ENCODE measurements at regions not wholly inside any gene's neighbourhood (a gene's known extent, or its start where the extent isn't known, plus 50 kb on each side); places are given as distances from the start of the nearest gene placed in this dataset.

DNA sequence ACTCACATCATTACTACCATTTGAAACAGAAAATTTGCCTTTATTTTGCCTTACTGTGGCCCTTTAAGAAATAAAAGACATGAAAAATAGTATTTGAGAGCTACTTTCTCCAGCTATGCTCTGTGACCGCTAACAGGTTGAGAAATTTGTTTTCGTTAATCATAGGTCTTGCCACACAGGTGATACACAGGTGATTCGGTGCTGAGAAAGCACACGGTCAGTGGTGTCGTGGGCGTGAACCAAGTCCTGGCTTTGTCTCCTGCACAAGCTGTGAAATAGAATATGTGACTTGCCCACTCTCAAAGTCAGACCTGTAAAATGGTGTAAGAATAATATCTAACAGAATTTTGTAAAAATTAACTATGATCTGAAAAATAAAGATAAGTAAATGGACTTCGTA is 155.3 kb upstream of the SLC39A10 start:
- ChIA-PET CTCF (interaction anchor here (0.7 to 1.4 kb wide), 4 partner anchors 10 to 704 kb away, joined by 3 read pairs; no protein-coding TSS in a partner anchor), POLR2A (no interaction called here)
- H3K27me3 ChIP-seq (replicated peaks in 2 of 5; ENCODE audit: control insufficient read depth in 4 of 5, insufficient read depth in 5 of 5, low read length in 4 of 5) = no peaks in the 10 kb centered on the region
- H3K4me1 ChIP-seq (ENCODE audit: control extremely low read depth in 1 of 4, control insufficient read depth in 4 of 4, insufficient read depth in 4 of 4, low read length in 3 of 4) = no peaks in the 10 kb centered on the region
- no peaks in the 10 kb centered on the region for H3K9me3 ChIP-seq (ENCODE audit: control extremely low read depth in 1 of 5, control insufficient read depth in 4 of 5, insufficient read depth in 2 of 5, low read depth in 1 of 5, low read length in 4 of 5)
- no peak for DNase-seq
- WGBS (ENCODE audit: insufficient coverage) = 100% methylated on average over 4 of the region's 7 CpGs
- H3K27ac ChIP-seq (ENCODE audit: insufficient read depth in 1 of 2, low read depth in 1 of 2, low read length in 2 of 2, poor library complexity in 1 of 2, severe bottlenecking in 2 of 2) = no peak overlapping the region
- H3K4me3 ChIP-seq (ENCODE audit: control insufficient read depth in 1 of 7, extremely low read depth in 1 of 7, insufficient read depth in 4 of 7, low read depth in 2 of 7, low read length in 6 of 7) = no peak overlapping the region
- H3K36me3 ChIP-seq (ENCODE audit: control insufficient read depth in 4 of 4, insufficient read depth in 4 of 4, low read length in 3 of 4) = no peaks in the 10 kb centered on the region

DNA sequence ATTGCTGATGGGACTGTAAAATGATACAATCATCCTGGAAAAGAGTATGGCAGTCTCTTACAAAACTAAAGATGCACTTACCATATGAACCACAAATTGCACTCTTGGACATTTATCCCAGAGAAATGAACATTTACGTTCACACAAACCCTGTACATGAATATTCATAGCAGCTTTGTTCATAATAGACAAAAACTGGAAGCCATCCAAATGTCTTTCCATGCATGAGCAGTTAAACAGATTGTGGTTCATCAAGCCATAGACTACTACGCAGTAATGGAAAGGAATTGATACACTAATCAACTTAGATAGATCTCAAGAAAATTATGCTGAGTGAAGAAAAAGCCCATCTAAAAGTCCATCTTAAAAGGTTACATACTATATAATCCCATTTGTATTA is 156.1 kb upstream of the SLC39A10 start:
- Histone ChIP-seq H3K4me3 (ENCODE audit: control insufficient read depth in 1 of 7, extremely low read depth in 1 of 7, insufficient read depth in 4 of 7, low read depth in 2 of 7, low read length in 6 of 7) (no peak overlapping the region), H3K27me3 (replicated peaks in 2 of 5; ENCODE audit: control insufficient read depth in 4 of 5, insufficient read depth in 5 of 5, low read length in 4 of 5) (no peaks in the 10 kb centered on the region), H3K9me3 (ENCODE audit: control extremely low read depth in 1 of 5, control insufficient read depth in 4 of 5, insufficient read depth in 2 of 5, low read depth in 1 of 5, low read length in 4 of 5) (no peaks in the 10 kb centered on the region), H3K4me1 (ENCODE audit: control extremely low read depth in 1 of 4, control insufficient read depth in 4 of 4, insufficient read depth in 4 of 4, low read length in 3 of 4) (peaks cover 0 to 3% (median 0%) of the 10 kb centered on the region in 4 experiments), H3K36me3 (ENCODE audit: control insufficient read depth in 4 of 4, insufficient read depth in 4 of 4, low read length in 3 of 4) (no peaks in the 10 kb centered on the region), H3K27ac (ENCODE audit: insufficient read depth in 1 of 2, low read depth in 1 of 2, low read length in 2 of 2, poor library complexity in 1 of 2, severe bottlenecking in 2 of 2) (no peak overlapping the region)
- DNase-seq = no peak
- ChIA-PET POLR2A (no interaction called here), CTCF (interaction anchor here (3.5 kb wide), 1 partner anchor 160 kb away, joined by 34 read pairs; no protein-coding TSS in a partner anchor)
- 100% methylated on average over 1 of the region's 2 CpGs for WGBS (ENCODE audit: insufficient coverage)

DNA sequence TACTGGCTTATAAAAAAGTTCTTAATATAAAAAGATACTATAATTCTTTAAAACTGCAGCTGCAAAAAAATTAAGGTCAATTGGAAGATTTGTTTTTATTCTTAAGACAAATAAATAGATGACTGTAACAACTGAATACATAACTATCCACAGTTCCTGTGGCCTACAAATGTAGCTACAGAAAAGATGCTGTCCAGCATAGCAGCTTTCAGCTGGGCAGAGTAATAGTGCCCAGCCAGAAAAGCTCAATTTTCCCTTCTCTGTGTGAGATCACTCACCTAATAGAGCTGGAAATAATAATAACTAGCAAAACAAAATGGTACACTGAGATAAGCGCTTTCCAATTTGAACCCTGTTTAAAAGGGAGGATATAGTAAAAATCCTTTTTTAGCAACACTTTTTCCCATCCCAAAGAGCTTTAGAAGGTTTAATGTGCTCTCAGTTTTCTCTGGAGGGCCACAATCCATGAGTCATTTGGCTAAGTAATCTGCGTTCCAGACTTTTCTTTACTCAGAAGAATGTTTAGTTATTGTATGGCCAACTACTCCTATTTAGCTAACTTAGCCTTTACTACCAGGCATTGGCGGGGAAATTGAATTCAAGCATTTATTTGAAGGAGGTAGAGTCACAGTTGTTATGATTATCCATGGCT is 158.1 kb upstream of the SLC39A10 start:
- Histone ChIP-seq H3K36me3 (ENCODE audit: control insufficient read depth in 4 of 4, insufficient read depth in 4 of 4, low read length in 3 of 4) (no peaks in the 10 kb centered on the region), H3K4me3 (ENCODE audit: control insufficient read depth in 1 of 7, extremely low read depth in 1 of 7, insufficient read depth in 4 of 7, low read depth in 2 of 7, low read length in 6 of 7) (no peak overlapping the region), H3K4me1 (ENCODE audit: control extremely low read depth in 1 of 4, control insufficient read depth in 4 of 4, insufficient read depth in 4 of 4, low read length in 3 of 4) (peaks cover 0 to 10% (median 3%) of the 10 kb centered on the region in 4 experiments), H3K27ac (ENCODE audit: insufficient read depth in 1 of 2, low read depth in 1 of 2, low read length in 2 of 2, poor library complexity in 1 of 2, severe bottlenecking in 2 of 2) (no peak overlapping the region), H3K27me3 (replicated peaks in 2 of 5; ENCODE audit: control insufficient read depth in 4 of 5, insufficient read depth in 5 of 5, low read length in 4 of 5) (no peaks in the 10 kb centered on the region), H3K9me3 (ENCODE audit: control extremely low read depth in 1 of 5, control insufficient read depth in 4 of 5, insufficient read depth in 2 of 5, low read depth in 1 of 5, low read length in 4 of 5) (no peaks in the 10 kb centered on the region)
- CTCF ChIA-PET = interaction anchor here (0.5 to 3.5 kb wide), 16 partner anchors 9 to 648 kb away, joined by 3 to 34 read pairs (median 4); partner anchors contain the start of gene SLC39A10
- 80% methylated on average over 1 of the region's 3 CpGs for WGBS (ENCODE audit: insufficient coverage)
- DNase-seq = no peak
- POLR2A ChIA-PET = interaction anchor here (0.6 kb wide), 1 partner anchor 676 kb away, joined by 3 read pairs; no protein-coding TSS in a partner anchor

DNA sequence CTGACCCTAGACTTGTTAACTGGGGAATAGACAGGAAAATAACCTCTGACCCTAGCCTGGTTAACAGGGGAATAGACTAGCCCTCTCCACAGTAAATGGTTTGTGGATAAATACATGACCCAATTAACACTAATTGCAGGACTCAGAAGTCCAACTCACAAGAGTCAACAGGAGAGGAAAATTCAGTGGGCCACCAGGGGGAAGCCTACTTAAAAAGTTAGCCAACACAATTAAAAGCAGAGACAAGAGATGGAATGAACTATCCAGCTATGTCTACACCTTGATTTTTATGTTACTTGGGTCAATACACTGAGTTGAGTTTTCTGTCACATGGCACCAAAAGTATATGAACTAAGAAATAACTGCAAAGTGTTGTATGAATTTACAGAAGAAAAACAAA is 158.8 kb upstream of the SLC39A10 start:
- ChIA-PET POLR2A (interaction anchor here (0.6 kb wide), 1 partner anchor 70 kb away, joined by 3 read pairs; no protein-coding TSS in a partner anchor), CTCF (interaction anchor here (0.8 to 3.5 kb wide), 18 partner anchors 9 to 183 kb away, joined by 3 to 34 read pairs (median 4); partner anchors contain the start of gene SLC39A10)
- no peaks in the 10 kb centered on the region for H3K36me3 ChIP-seq (ENCODE audit: control insufficient read depth in 4 of 4, insufficient read depth in 4 of 4, low read length in 3 of 4)
- no peaks in the 10 kb centered on the region for H3K27me3 ChIP-seq (replicated peaks in 2 of 5; ENCODE audit: control insufficient read depth in 4 of 5, insufficient read depth in 5 of 5, low read length in 4 of 5)
- no peak overlapping the region for H3K27ac ChIP-seq (ENCODE audit: insufficient read depth in 1 of 2, low read depth in 1 of 2, low read length in 2 of 2, poor library complexity in 1 of 2, severe bottlenecking in 2 of 2)
- H3K4me3 ChIP-seq (ENCODE audit: control insufficient read depth in 1 of 7, extremely low read depth in 1 of 7, insufficient read depth in 4 of 7, low read depth in 2 of 7, low read length in 6 of 7) = no peak overlapping the region
- H3K9me3 ChIP-seq (ENCODE audit: control extremely low read depth in 1 of 5, control insufficient read depth in 4 of 5, insufficient read depth in 2 of 5, low read depth in 1 of 5, low read length in 4 of 5) = no peaks in the 10 kb centered on the region
- peak; percentile 61 to 65 (median 63) for DNase-seq
- H3K4me1 ChIP-seq (ENCODE audit: control extremely low read depth in 1 of 4, control insufficient read depth in 4 of 4, insufficient read depth in 4 of 4, low read length in 3 of 4) = peaks cover 0 to 10% (median 3%) of the 10 kb centered on the region in 4 experiments

DNA sequence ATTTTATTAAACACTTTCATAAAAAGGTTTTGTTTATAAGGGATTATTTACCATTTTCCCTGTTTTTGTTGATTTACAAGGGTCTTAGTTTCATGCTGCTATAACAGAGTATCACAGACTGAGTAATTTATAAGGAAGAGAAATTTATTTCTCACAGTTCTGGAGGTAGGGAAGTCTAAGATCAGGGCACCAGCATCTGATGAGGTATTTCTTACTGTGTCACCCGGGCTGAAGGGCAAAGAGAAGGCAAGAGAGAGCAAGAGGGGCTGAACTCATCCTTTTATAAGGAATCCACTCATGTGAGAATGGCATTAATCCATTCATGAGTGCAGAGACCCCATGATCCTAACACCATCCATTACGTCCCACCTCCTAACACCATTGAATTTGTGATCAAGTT is 160.0 kb upstream of the SLC39A10 start:
- DNase-seq = no peak
- peaks cover 0 to 10% (median 3%) of the 10 kb centered on the region in 4 experiments for H3K4me1 ChIP-seq (ENCODE audit: control extremely low read depth in 1 of 4, control insufficient read depth in 4 of 4, insufficient read depth in 4 of 4, low read length in 3 of 4)
- H3K27me3 ChIP-seq (replicated peaks in 2 of 5; ENCODE audit: control insufficient read depth in 4 of 5, insufficient read depth in 5 of 5, low read length in 4 of 5) = no peaks in the 10 kb centered on the region
- no peaks in the 10 kb centered on the region for H3K9me3 ChIP-seq (ENCODE audit: control extremely low read depth in 1 of 5, control insufficient read depth in 4 of 5, insufficient read depth in 2 of 5, low read depth in 1 of 5, low read length in 4 of 5)
- no peak overlapping the region for H3K27ac ChIP-seq (ENCODE audit: insufficient read depth in 1 of 2, low read depth in 1 of 2, low read length in 2 of 2, poor library complexity in 1 of 2, severe bottlenecking in 2 of 2)
- no peak overlapping the region for H3K4me3 ChIP-seq (ENCODE audit: control insufficient read depth in 1 of 7, extremely low read depth in 1 of 7, insufficient read depth in 4 of 7, low read depth in 2 of 7, low read length in 6 of 7)
- H3K36me3 ChIP-seq (ENCODE audit: control insufficient read depth in 4 of 4, insufficient read depth in 4 of 4, low read length in 3 of 4) = no peaks in the 10 kb centered on the region
- ChIA-PET CTCF (interaction anchor here (1.0 to 3.5 kb wide), 8 partner anchors 11 to 182 kb away, joined by 3 to 34 read pairs (median 6); no protein-coding TSS in a partner anchor), POLR2A (no interaction called here)
- 100% methylated on average over 1 of the region's 2 CpGs for WGBS (ENCODE audit: insufficient coverage)

DNA sequence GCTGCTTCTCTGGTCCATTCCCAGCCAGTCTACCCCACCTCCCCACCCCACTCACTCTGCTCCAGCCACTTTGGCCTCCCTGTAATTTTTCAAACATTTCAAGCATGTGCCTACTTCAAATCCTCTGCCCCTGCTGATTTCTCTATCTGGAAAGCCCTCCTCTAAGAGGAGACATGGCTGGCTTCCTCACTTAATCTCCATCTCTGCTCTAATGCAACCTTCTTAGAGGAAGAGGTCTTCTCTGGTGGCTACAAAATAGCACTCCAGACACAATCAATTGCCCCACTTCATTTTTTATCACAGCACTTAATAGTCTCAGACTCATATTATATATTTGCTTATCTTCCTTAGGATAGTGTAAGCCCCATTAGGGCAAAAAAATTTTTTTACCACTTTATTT is 161.1 kb upstream of the SLC39A10 start:
- Histone ChIP-seq H3K27ac (ENCODE audit: insufficient read depth in 1 of 2, low read depth in 1 of 2, low read length in 2 of 2, poor library complexity in 1 of 2, severe bottlenecking in 2 of 2) (no peak overlapping the region), H3K27me3 (replicated peaks in 2 of 5; ENCODE audit: control insufficient read depth in 4 of 5, insufficient read depth in 5 of 5, low read length in 4 of 5) (no peaks in the 10 kb centered on the region), H3K36me3 (ENCODE audit: control insufficient read depth in 4 of 4, insufficient read depth in 4 of 4, low read length in 3 of 4) (no peaks in the 10 kb centered on the region), H3K4me3 (ENCODE audit: control insufficient read depth in 1 of 7, extremely low read depth in 1 of 7, insufficient read depth in 4 of 7, low read depth in 2 of 7, low read length in 6 of 7) (no peak overlapping the region), H3K9me3 (ENCODE audit: control extremely low read depth in 1 of 5, control insufficient read depth in 4 of 5, insufficient read depth in 2 of 5, low read depth in 1 of 5, low read length in 4 of 5) (no peaks in the 10 kb centered on the region), H3K4me1 (ENCODE audit: control extremely low read depth in 1 of 4, control insufficient read depth in 4 of 4, insufficient read depth in 4 of 4, low read length in 3 of 4) (peaks cover 0 to 10% (median 5%) of the 10 kb centered on the region in 4 experiments)
- DNase-seq = no peak
- CTCF ChIA-PET = interaction anchor here (1.0 to 2.4 kb wide), 2 partner anchors 14 to 21 kb away, joined by 3 to 6 read pairs; no protein-coding TSS in a partner anchor
- POLR2A ChIA-PET = no interaction called here

DNA sequence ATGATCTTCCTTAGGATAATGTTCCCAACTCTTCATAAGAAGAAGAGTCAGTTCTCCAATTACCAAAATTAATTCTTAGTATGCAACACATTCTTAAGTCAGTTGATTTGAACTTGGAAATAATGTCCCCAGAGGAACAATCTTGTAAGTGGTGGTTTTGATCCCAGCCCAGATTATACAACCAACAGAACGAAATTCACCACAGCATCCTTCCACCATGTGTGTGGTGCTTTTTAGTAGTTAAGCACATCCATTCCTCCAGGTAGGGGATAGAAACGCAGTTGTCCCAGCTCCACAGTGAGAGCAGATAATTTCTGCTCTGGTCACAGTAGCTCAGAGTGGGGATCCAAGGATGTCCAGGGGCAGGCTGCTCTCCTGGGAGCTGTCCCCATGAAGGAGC is 161.7 kb upstream of the SLC39A10 start:
- CTCF ChIA-PET = no interaction called here
- H3K4me1 ChIP-seq (ENCODE audit: control extremely low read depth in 1 of 4, control insufficient read depth in 4 of 4, insufficient read depth in 4 of 4, low read length in 3 of 4) = peaks cover 0 to 12% (median 8%) of the 10 kb centered on the region in 4 experiments
- WGBS (ENCODE audit: insufficient coverage) = 20% methylated on average over 1 of the region's 2 CpGs

More for the DNA sequence above, 161.7 kb upstream of the SLC39A10 start:
- peak in 2 of 3 donors; percentile 68 to 71 for DNase-seq
- Histone ChIP-seq H3K36me3 (ENCODE audit: control insufficient read depth in 4 of 4, insufficient read depth in 4 of 4, low read length in 3 of 4) (no peaks in the 10 kb centered on the region), H3K27me3 (replicated peaks in 2 of 5; ENCODE audit: control insufficient read depth in 4 of 5, insufficient read depth in 5 of 5, low read length in 4 of 5) (no peaks in the 10 kb centered on the region), H3K9me3 (ENCODE audit: control extremely low read depth in 1 of 5, control insufficient read depth in 4 of 5, insufficient read depth in 2 of 5, low read depth in 1 of 5, low read length in 4 of 5) (no peaks in the 10 kb centered on the region), H3K4me3 (ENCODE audit: control insufficient read depth in 1 of 7, extremely low read depth in 1 of 7, insufficient read depth in 4 of 7, low read depth in 2 of 7, low read length in 6 of 7) (no peak overlapping the region), H3K27ac (ENCODE audit: insufficient read depth in 1 of 2, low read depth in 1 of 2, low read length in 2 of 2, poor library complexity in 1 of 2, severe bottlenecking in 2 of 2) (no peak overlapping the region)
- POLR2A ChIA-PET = no interaction called here

Measured in common myeloid progenitor, CD34-positive (primary cell).